NCI-H226 (cell line): ENCODE measurements at regions not wholly inside any gene's neighbourhood (a gene's known extent, or its start where the extent isn't known, plus 50 kb on each side); places are given as distances from the start of the nearest gene placed in this dataset.

Experiments used
- DNase-seq: peaks from one replicate; pipeline ENCODE4 v3.0.0-alpha.2; 2015

GRCh38 chr2:237251986-237252385 is 162.0 kb downstream of the COL6A3 start:
- DNase-seq = no peak

GRCh38 chr2:237253046-237253702 is 160.8 kb downstream of the COL6A3 start:
- DNase-seq = no peak

- DNase-seq = no peak
These were observed 159.5 kb downstream of the COL6A3 start for GRCh38 chr2:237254369-237254861.

GRCh38 chr2:237254911-237255578 is 158.9 kb downstream of the COL6A3 start:
- peak; percentile 71 for DNase-seq

GRCh38 chr2:237256887-237257286 is 157.1 kb downstream of the COL6A3 start:
- no peak for DNase-seq

- DNase-seq = no peak
These were observed 156.5 kb downstream of the COL6A3 start for GRCh38 chr2:237257471-237257951.

- DNase-seq = no peak
These were observed 155.8 kb downstream of the COL6A3 start for GRCh38 chr2:237258116-237258515.

GRCh38 chr2:237258615-237259014 is 155.3 kb downstream of the COL6A3 start:
- DNase-seq = no peak

GRCh38 chr2:237259201-237259600 is 154.8 kb downstream of the COL6A3 start:
- DNase-seq = no peak

- peak; percentile 46 for DNase-seq
These were observed 153.8 kb downstream of the COL6A3 start for GRCh38 chr2:237260039-237260620.

GRCh38 chr2:237260686-237261085 is 153.3 kb downstream of the COL6A3 start:
- no peak for DNase-seq

GRCh38 chr2:237261327-237261726 is 152.6 kb downstream of the COL6A3 start:
- DNase-seq = no peak

GRCh38 chr2:237262838-237263771 is 150.9 kb downstream of the COL6A3 start:
- peak; percentile 77 for DNase-seq

GRCh38 chr2:237264480-237265219 is 149.3 kb downstream of the COL6A3 start:
- no peak for DNase-seq

GRCh38 chr2:237268004-237268708 is 145.8 kb downstream of the COL6A3 start:
- DNase-seq = no peak

GRCh38 chr2:237269138-237269875 is 144.7 kb downstream of the COL6A3 start:
- no peak for DNase-seq

- DNase-seq = no peak
These were observed 143.4 kb downstream of the COL6A3 start for GRCh38 chr2:237270520-237270919.

- DNase-seq = peak; percentile 3
These were observed 142.0 kb downstream of the COL6A3 start for GRCh38 chr2:237271698-237272652.
